GM12873 (cell line): ENCODE measurements at regions not wholly inside any gene's neighbourhood (a gene's known extent, or its start where the extent isn't known, plus 50 kb on each side); places are given as distances from the start of the nearest gene placed in this dataset.

Experiments used
- TF ChIP-seq, protein P1 (sequence below): IDR thresholded peaks from 2 replicates; pipeline ENCODE4 v1.5.1; 2012; ENCODE audit warnings: low read depth, mild to moderate bottlenecking, moderate library complexity, low read length, control low read depth; ENCODE audit not compliant: insufficient read depth; ENCODE audit errors: missing control alignments

DNA sequence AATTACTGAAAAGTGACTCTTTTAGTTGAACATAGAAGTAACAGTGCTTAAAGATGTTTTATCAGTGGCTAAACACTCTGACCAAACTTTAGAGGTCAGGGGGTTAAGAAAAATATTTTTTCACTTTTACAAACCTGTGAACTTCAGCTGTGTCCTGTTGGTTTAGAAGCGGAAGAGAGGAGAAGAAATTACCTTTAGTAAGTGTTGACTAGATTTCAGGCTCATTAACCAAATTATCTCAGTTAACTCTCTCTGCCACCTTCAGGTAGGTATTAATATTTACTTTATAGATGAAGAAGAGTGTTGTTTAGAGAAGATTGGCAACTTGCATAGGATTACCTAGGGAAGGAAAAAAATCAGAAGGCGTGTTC, 151.9 kb upstream of the CMC1 start:
- TF ChIP-seq, protein P1, sequence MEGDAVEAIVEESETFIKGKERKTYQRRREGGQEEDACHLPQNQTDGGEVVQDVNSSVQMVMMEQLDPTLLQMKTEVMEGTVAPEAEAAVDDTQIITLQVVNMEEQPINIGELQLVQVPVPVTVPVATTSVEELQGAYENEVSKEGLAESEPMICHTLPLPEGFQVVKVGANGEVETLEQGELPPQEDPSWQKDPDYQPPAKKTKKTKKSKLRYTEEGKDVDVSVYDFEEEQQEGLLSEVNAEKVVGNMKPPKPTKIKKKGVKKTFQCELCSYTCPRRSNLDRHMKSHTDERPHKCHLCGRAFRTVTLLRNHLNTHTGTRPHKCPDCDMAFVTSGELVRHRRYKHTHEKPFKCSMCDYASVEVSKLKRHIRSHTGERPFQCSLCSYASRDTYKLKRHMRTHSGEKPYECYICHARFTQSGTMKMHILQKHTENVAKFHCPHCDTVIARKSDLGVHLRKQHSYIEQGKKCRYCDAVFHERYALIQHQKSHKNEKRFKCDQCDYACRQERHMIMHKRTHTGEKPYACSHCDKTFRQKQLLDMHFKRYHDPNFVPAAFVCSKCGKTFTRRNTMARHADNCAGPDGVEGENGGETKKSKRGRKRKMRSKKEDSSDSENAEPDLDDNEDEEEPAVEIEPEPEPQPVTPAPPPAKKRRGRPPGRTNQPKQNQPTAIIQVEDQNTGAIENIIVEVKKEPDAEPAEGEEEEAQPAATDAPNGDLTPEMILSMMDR: no peak

DNA sequence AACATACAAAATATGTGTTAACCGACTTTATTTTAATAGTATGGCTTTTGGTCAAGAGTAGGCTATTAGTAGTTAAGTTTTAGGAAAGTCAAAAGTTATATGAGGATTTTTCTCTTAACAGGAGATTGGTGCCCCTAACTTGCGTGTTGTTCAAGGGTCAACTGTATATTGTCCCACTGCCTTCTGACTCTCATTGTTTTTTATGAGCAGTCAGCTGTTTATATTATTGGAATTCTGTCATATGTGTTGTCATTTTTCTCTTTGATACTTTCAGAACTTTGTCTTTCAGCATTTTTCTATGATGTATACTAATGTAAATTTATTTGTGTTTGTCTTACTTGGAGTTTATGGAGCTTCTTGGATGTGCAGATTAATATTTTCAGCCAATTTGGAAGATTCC, 142.1 kb upstream of the CMC1 start:
- TF ChIP-seq, protein P1: no peak

DNA sequence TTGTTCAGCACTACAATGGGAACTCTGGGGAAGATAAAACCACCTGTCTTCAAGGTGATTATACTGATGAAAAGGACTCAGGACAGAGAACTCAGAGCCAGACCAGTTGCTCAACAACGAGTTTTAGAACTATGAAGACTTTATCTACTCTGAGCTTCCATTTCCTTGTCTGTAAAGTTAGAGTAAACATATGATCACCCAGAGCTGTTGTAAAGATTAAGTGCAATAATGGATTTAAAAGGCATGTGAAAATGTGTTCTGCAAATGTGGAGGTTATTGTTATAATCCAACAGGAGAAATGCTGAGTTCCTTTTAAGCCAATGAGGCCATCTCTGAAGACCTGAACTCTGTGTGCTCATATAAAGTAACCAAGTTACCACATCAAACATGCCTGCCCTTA, 139.7 kb upstream of the CMC1 start:
- TF ChIP-seq, protein P1: no peak

DNA sequence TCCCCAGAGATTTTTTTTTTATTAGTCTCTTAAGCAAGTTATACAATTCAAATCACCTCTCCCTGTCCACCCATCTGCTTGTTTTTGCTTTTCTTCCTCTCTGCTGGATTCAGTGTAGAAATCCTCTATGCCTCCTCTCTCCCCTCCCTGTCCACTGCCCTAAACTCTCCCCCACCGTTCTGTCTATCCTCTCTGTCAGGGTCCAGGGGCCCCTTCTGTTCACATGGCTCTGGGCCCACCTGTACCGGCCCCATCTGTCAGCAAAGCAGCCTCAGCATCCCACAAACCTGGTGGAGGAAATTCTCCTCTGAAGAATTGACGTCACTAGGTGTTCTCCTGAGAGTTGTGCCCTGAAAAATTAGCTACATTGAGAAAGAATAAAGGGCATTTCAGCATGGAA, 137.6 kb upstream of the CMC1 start:
- TF ChIP-seq, protein P1: no peak

DNA sequence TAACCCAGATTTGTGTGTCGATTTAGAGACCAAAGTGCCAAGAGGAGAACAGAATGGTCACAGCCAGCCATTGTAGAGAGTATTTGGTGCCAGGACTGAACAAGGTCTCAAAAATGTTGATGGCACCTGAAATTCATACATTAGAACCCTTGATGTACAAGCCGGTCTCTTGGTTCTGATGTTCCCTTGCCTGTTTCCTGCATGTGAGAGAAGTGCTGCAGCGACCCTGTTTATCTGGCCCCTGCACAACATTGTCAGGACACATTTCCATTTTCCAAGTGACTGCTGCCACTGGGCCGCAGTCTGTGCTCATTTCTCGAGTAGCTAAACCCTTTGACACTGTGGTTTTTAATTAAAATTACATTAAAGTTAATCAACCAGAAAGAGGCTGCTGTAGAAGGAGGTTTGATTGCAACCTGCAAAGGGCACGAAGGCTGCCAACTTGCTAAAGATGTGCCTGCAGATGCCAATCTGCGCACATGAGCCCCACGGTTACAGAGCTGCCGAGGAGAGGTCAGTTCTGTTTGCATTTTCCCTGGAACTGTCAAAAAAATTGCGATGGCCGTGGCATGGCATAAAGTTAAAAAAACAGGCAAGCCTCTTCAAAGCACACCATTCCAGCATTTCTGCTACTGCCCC, 136.4 kb upstream of the CMC1 start:
- TF ChIP-seq, protein P1: no peak

DNA sequence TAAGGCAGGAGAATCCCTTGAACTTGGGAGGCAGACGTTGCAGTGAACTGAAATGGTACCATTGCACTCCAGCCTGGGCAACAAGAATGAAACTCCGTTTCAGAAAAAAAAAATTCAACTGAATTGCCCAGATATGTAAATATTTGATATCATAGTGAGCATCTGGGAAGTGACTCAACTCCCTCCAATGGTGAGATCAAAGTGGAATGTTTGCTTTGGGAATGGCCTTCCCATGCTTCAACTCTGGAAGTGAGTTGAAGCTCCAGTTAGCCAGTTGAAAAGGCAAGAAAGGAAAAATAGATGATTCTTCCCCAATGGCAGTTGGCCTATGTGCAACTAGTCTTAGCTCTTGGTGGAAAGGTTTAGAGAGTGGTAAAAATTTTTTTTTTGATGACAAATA, 131.6 kb upstream of the CMC1 start:
- TF ChIP-seq, protein P1: no peak

DNA sequence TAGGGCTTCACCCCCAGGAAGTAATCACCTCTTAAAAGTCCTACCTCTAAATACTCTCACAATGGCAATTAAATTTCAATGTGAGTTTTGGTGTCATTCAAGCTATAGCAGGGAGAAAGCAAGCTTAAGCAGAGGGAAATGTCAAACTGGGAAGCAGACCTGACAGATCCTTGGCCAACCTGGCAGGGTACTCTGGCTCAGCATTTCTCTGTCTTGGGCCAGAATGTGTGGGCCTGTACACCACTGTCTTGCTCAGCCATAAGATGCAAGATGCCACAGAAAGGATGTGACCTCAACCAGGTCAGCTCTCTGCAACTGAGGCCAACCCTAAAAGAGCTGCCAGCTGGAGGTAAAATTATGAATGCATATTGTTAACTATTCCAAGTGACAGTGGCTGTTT, 130.6 kb upstream of the CMC1 start:
- TF ChIP-seq, protein P1: no peak
